H9 (cell line): ENCODE measurements at regions not wholly inside any gene's neighbourhood (a gene's known extent, or its start where the extent isn't known, plus 50 kb on each side); places are given as distances from the start of the nearest gene placed in this dataset.
"Not testable (repeated sequence)": the region's sequence is repeated elsewhere in the genome, so short reads cannot be mapped to it uniquely, and the experiment has no call there.

Experiments
- DNase-seq: peaks from one replicate; pipeline ENCODE4 v3.0.0-alpha.2; 2017
- H2AFZ ChIP-seq: one replicate; pipeline ENCODE4 v1.6.1; 2013; ENCODE audit warnings: mild to moderate bottlenecking, low read length, control low read depth, moderate library complexity
- H2AK5ac ChIP-seq: 2 replicates; pipeline ENCODE4 v1.6.1; 2013; ENCODE audit warnings: low read length, control low read depth, mixed read lengths; ENCODE audit not compliant: insufficient read length
- H2BK120ac ChIP-seq: one replicate; pipeline ENCODE4 v1.6.1; 2013; ENCODE audit warnings: low read depth, mild to moderate bottlenecking, low read length, control low read depth, inconsistent platforms; ENCODE audit not compliant: poor library complexity, severe bottlenecking
- H2BK12ac ChIP-seq: 2 replicates; pipeline ENCODE4 v1.6.1; 2013; ENCODE audit warnings: low read length, control low read depth, mixed read lengths, low read depth; ENCODE audit not compliant: insufficient read length
- H2BK15ac ChIP-seq: 2 replicates; pipeline ENCODE4 v1.6.1; 2013; ENCODE audit warnings: low read depth, low read length, control low read depth
- H2BK20ac ChIP-seq: one replicate; pipeline ENCODE4 v1.6.1; 2013; ENCODE audit warnings: low read depth, mild to moderate bottlenecking, low read length, control low read depth, inconsistent platforms; ENCODE audit not compliant: poor library complexity, severe bottlenecking
- H2BK5ac ChIP-seq: 2 replicates; pipeline ENCODE4 v1.6.1; 2013; ENCODE audit warnings: low read length, control low read depth, mixed read lengths; ENCODE audit not compliant: insufficient read length
- H3K14ac ChIP-seq: 2 replicates; pipeline ENCODE4 v1.6.1; 2013; ENCODE audit warnings: low read length, control low read depth; ENCODE audit not compliant: insufficient read depth
- H3K18ac ChIP-seq: 2 replicates; pipeline ENCODE4 v1.6.1; 2013; ENCODE audit warnings: low read depth, mild to moderate bottlenecking, mixed read lengths, low read length, control low read depth; ENCODE audit not compliant: insufficient read length
- H3K23ac ChIP-seq: 2 replicates; pipeline ENCODE4 v1.6.1; 2013; ENCODE audit warnings: low read length, control low read depth, mixed read lengths, low read depth; ENCODE audit not compliant: insufficient read length
- H3K23me2 ChIP-seq: 2 replicates; pipeline ENCODE4 v1.6.1; 2013; ENCODE audit warnings: low read depth, mild to moderate bottlenecking, mixed read lengths, low read length, control low read depth; ENCODE audit not compliant: insufficient read length, poor library complexity, severe bottlenecking
- H3K27ac ChIP-seq: 2 replicates; pipeline ENCODE4 v1.5.1; 2013; ENCODE audit warnings: low read length, control low read depth, mixed read lengths, low read depth; ENCODE audit not compliant: insufficient read length
- H3K27me3 ChIP-seq: 2 replicates; pipeline ENCODE4 v1.6.1; 2013; ENCODE audit warnings: low read length, control low read depth, inconsistent platforms; ENCODE audit not compliant: insufficient read depth
- H3K4ac ChIP-seq: 2 replicates; pipeline ENCODE4 v1.6.1; 2013; ENCODE audit warnings: low read depth, mild to moderate bottlenecking, control low read depth, inconsistent platforms, low read length, moderate library complexity
- H3K4me1 ChIP-seq: 2 replicates; pipeline ENCODE4 v1.6.1; 2013; ENCODE audit warnings: low read length, control low read depth, inconsistent platforms; ENCODE audit not compliant: insufficient read depth
- H3K4me2 ChIP-seq: 2 replicates; pipeline ENCODE4 v1.6.1; 2013; ENCODE audit warnings: low read length, control low read depth, mixed read lengths; ENCODE audit not compliant: insufficient read length, insufficient read depth
- H3K56ac ChIP-seq: 2 replicates; pipeline ENCODE4 v1.6.1; 2013; ENCODE audit warnings: low read depth, mild to moderate bottlenecking, mixed read lengths, low read length, control low read depth; ENCODE audit not compliant: insufficient read length
- H3K79me1 ChIP-seq: 2 replicates; pipeline ENCODE4 v1.6.1; 2013; ENCODE audit warnings: low read depth, mild to moderate bottlenecking, moderate library complexity, low read length, control low read depth, inconsistent platforms; ENCODE audit not compliant: insufficient read depth, poor library complexity, severe bottlenecking
- H3K79me2 ChIP-seq: 2 replicates; pipeline ENCODE4 v1.6.1; 2013; ENCODE audit warnings: low read length, control low read depth, inconsistent platforms; ENCODE audit not compliant: insufficient read depth
- H3K9ac ChIP-seq: 2 replicates; pipeline ENCODE4 v1.6.1; 2013; ENCODE audit warnings: low read length, control low read depth, mixed read lengths; ENCODE audit not compliant: insufficient read length; ENCODE audit errors: extremely low read depth
- H3K9me3 ChIP-seq: one replicate; pipeline ENCODE4 v1.6.1; 2013; ENCODE audit warnings: low read depth, low read length, inconsistent platforms; ENCODE audit not compliant: control insufficient read depth
- H3T11ph ChIP-seq: one replicate; pipeline ENCODE4 v1.6.1; 2013; ENCODE audit warnings: mild to moderate bottlenecking, low read length, control low read depth, inconsistent platforms
- H4K20me1 ChIP-seq: one replicate; pipeline ENCODE4 v1.6.1; 2013; ENCODE audit not compliant: control insufficient read depth, insufficient read length, insufficient read depth
- H4K5ac ChIP-seq: 2 replicates; pipeline ENCODE4 v1.6.1; 2013; ENCODE audit warnings: low read depth, mild to moderate bottlenecking, mixed read lengths, low read length, control low read depth; ENCODE audit not compliant: insufficient read length
- H4K8ac ChIP-seq: replicated peaks from 2 replicates; pipeline ENCODE4 v1.6.1; 2013; ENCODE audit warnings: low read length, control low read depth, mixed read lengths, low read depth; ENCODE audit not compliant: insufficient read length
- H4K91ac ChIP-seq: 2 replicates; pipeline ENCODE4 v1.6.1; 2013; ENCODE audit warnings: low read depth, mild to moderate bottlenecking, moderate library complexity, mixed read lengths, low read length, control low read depth; ENCODE audit not compliant: insufficient read length
- H3K27ac Mint-ChIP-seq, 3 experiments: 2 replicates in 2 of 3; 3 replicates in 1 of 3; pipeline ENCODE4 v1.8.0; 2020 to 2021; ENCODE audit warnings: mixed read lengths in 3 of 3, mild to moderate bottlenecking in 1 of 3, moderate library complexity in 1 of 3
- H3K27me3 Mint-ChIP-seq: 2 replicates; pipeline ENCODE4 v1.8.0; 2021; ENCODE audit warnings: low read depth, mild to moderate bottlenecking, moderate library complexity, mixed read lengths
- H3K36me3 Mint-ChIP-seq, 3 experiments: 2 replicates in 2 of 3; 3 replicates in 1 of 3; pipeline ENCODE4 v1.8.0; 2020 to 2021; ENCODE audit warnings: low read depth in 3 of 3, mixed read lengths in 3 of 3; ENCODE audit not compliant: insufficient read depth in 1 of 3
- H3K4me1 Mint-ChIP-seq, 2 experiments: 2 replicates each; pipeline ENCODE4 v1.8.0; 2020; ENCODE audit warnings: mixed read lengths in 2 of 2
- H3K4me3 Mint-ChIP-seq, 2 experiments: 2 replicates in 1 of 2; 3 replicates in 1 of 2; pipeline ENCODE4 v1.8.0; 2020 to 2021; ENCODE audit warnings: mild to moderate bottlenecking in 2 of 2, mixed read lengths in 2 of 2, moderate library complexity in 1 of 2
- H3K9me3 Mint-ChIP-seq, 2 experiments: 2 replicates in 1 of 2; 3 replicates in 1 of 2; pipeline ENCODE4 v1.8.0; 2020; ENCODE audit warnings: mild to moderate bottlenecking in 2 of 2, mixed read lengths in 2 of 2, moderate library complexity in 1 of 2
- WGBS: extraction: QIAGEN DNeasy Blood & Tissue Kit; methylation state at CpG from one replicate; pipeline ENCODE4 v1.1.7; 2013; ENCODE audit warnings: missing lambda C conversion rate, low lambda C conversion rate, mixed read lengths; ENCODE audit not compliant: insufficient read length; ENCODE audit errors: extremely low coverage; 5-methylcytosine and 5-hydroxymethylcytosine counted together

- not testable (repeated sequence) for H3K9ac ChIP-seq, H2BK20ac ChIP-seq, H3K4me3 Mint-ChIP-seq, H3K9me3 ChIP-seq, H4K91ac ChIP-seq, H2BK12ac ChIP-seq, H4K8ac ChIP-seq, H3K79me1 ChIP-seq, H2AK5ac ChIP-seq, H3K27ac Mint-ChIP-seq, H2BK15ac ChIP-seq, H3K36me3 Mint-ChIP-seq, H3K4me1 Mint-ChIP-seq, H4K20me1 ChIP-seq, H3K56ac ChIP-seq, H3K23me2 ChIP-seq, H4K5ac ChIP-seq, H3K18ac ChIP-seq, H3K4me1 ChIP-seq, H3T11ph ChIP-seq, H2AFZ ChIP-seq, H2BK120ac ChIP-seq, H3K27ac ChIP-seq, H3K27me3 Mint-ChIP-seq, H3K9me3 Mint-ChIP-seq, H2BK5ac ChIP-seq, H3K79me2 ChIP-seq, H3K14ac ChIP-seq, H3K4me2 ChIP-seq, H3K27me3 ChIP-seq, H3K4ac ChIP-seq, H3K23ac ChIP-seq, DNase-seq
- WGBS = no CpG with 5 or more reads among the region's 7 CpGs
These were observed 209.5 kb downstream of the NPIPA7 start for GRCh38 chr16:16588436-16588835.

GRCh38 chr16:16590654-16591318, 211.8 kb downstream of the NPIPA7 start:
- H3K4me3 Mint-ChIP-seq, H3K14ac ChIP-seq, H2AK5ac ChIP-seq, H3K27me3 Mint-ChIP-seq, H3T11ph ChIP-seq, DNase-seq, H2BK5ac ChIP-seq, H2BK20ac ChIP-seq, H3K4ac ChIP-seq, H3K18ac ChIP-seq, H3K56ac ChIP-seq, H3K9ac ChIP-seq, H3K79me1 ChIP-seq, H3K27ac ChIP-seq, H3K79me2 ChIP-seq, H3K4me1 ChIP-seq, H3K36me3 Mint-ChIP-seq, H4K20me1 ChIP-seq, H4K5ac ChIP-seq, H3K23me2 ChIP-seq, H3K27me3 ChIP-seq, H2AFZ ChIP-seq, H4K8ac ChIP-seq, H3K4me1 Mint-ChIP-seq, H3K9me3 ChIP-seq, H3K23ac ChIP-seq, H3K9me3 Mint-ChIP-seq, H2BK15ac ChIP-seq, H3K4me2 ChIP-seq, H3K27ac Mint-ChIP-seq, H4K91ac ChIP-seq, H2BK12ac ChIP-seq, H2BK120ac ChIP-seq: not testable (repeated sequence)
- WGBS = no CpG with 5 or more reads among the region's 4 CpGs
